Esophagus muscularis mucosa (tissue), 4 donors: ENCODE measurements at regions not wholly inside any gene's neighbourhood (a gene's known extent, or its start where the extent isn't known, plus 50 kb on each side); places are given as distances from the start of the nearest gene placed in this dataset.

Source experiments
- DNase-seq: peaks from one replicate; pipeline ENCODE4 v3.0.0-alpha.2; 2017; ENCODE audit errors: extremely low spot score
- H3K27ac ChIP-seq, 4 donors: fragments of 200-600 bp; sonication (generic); replicated peaks in 1 of 4; 1 replicate in 3 of 4; 2 replicates in 1 of 4; pipeline ENCODE4 v1.5.1; 2016 to 2019; ENCODE audit warnings: mild to moderate bottlenecking in 1 of 4
- H3K27me3 ChIP-seq, 4 donors: fragments of 200-600 bp; sonication (generic); one replicate each; pipeline versions ENCODE4 v1.5.1 to v1.6.0; 2016 to 2019
- H3K36me3 ChIP-seq, 4 donors: fragments of 200-600 bp; sonication (generic); one replicate each; pipeline ENCODE4 v1.5.1; 2016 to 2019
- H3K4me1 ChIP-seq, 4 donors: fragments of 200-600 bp; sonication (generic); one replicate each; pipeline ENCODE4 v1.5.1; 2016 to 2019
- H3K4me3 ChIP-seq, 4 donors: fragments of 200-600 bp; sonication (generic); 1 replicate in 2 of 4; 2 replicates in 2 of 4; pipeline ENCODE4 v1.5.1; 2016 to 2019; ENCODE audit warnings: mild to moderate bottlenecking in 4 of 4, moderate library complexity in 1 of 4
- H3K9me3 ChIP-seq, 4 donors: fragments of 200-600 bp; sonication (generic); 1 replicate in 3 of 4; 2 replicates in 1 of 4; pipeline ENCODE4 v1.5.1; 2016 to 2019
- CTCF ChIP-seq, 3 experiments: fragments of 200-600 bp in 2 of 3; fragments of 450-650 bp in 1 of 3; sonication (generic) in 2 of 3; IDR thresholded peaks; one replicate each; pipeline ENCODE4 v1.5.1; 2017 to 2019; ENCODE audit warnings: antibody characterized with exemption in 3 of 3, mild to moderate bottlenecking in 2 of 3, moderate library complexity in 1 of 3
- EP300 ChIP-seq: sonication (generic); formaldehyde crosslinking; IDR thresholded peaks from one replicate; pipeline ENCODE4 v1.6.1; 2017; ENCODE audit warnings: antibody characterized with exemption
- POLR2A ChIP-seq: fragments of 450-650 bp; IDR thresholded peaks from one replicate; pipeline ENCODE4 v1.6.1; 2017; ENCODE audit warnings: antibody characterized with exemption, moderate library complexity, mild to moderate bottlenecking, low read depth
- POLR2AphosphoS5 ChIP-seq, 2 donors: sonication (generic); formaldehyde crosslinking; IDR thresholded peaks; one replicate each; pipeline ENCODE4 v1.6.1; 2017; ENCODE audit warnings: antibody characterized with exemption in 2 of 2
- WGBS: methylation state at CpG from one replicate; pipeline ENCODE4 v1.1.5; 2018; 5-methylcytosine and 5-hydroxymethylcytosine counted together
- intact Hi-C: fragments of 100-400 bp; cut with DNase I; formaldehyde crosslinking; loops from one replicate; pipeline ENCODE4 v1.15.1; 2023

DNA sequence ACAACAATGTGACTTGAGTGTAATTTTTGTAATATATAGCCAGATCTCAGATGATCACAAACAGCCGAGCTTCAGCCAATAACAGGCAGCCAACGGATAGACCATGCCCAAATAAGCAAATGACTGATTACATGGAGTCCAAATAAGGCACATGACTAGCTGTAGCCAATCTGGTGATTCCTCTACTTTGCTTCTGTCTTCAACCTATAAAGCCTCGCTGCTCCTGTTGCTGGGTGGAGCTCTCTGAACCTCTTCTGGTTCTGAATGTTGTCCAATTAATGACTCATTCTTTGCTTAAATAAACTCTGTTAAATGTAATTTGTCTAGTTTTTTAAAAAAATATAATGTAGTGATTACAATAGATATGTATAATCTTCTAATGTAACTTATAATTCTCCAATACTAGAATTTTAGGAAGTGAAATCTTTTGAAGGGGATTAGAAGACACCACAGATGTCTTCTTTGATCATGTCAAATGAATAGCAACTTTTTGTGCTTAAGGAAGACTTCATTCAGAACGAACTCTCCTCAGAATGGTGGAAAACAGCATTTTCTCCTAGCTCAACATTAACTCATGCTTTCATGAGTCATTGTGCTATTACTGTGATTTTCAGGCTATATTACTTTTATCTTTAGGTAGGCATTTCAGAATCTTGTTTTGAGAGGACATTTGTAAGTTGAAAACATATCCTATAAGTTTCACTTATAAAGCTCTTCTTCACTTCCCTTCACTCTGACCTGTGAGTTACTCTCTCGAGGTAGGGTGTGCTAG is 857.8 kb upstream of the B3GALT2 start:
- no peaks in the 10 kb centered on the region for H3K9me3 ChIP-seq
- TF ChIP-seq CTCF (IDR thresholded peaks at IDR 0.05) (no peak), POLR2AphosphoS5 (IDR thresholded peaks at IDR 0.05) (no peak), EP300 (no peak), POLR2A (no peak)
- H3K4me3 ChIP-seq = no peak overlapping the region
- H3K27ac ChIP-seq = no peak overlapping the region
- WGBS = 69% methylated on average over 5 of the region's 5 CpGs
- intact Hi-C loops = no loop called here
- H3K4me1 ChIP-seq = no peaks in the 10 kb centered on the region
- H3K27me3 ChIP-seq = no peaks in the 10 kb centered on the region
- H3K36me3 ChIP-seq = no peaks in the 10 kb centered on the region
- DNase-seq = no peak

DNA sequence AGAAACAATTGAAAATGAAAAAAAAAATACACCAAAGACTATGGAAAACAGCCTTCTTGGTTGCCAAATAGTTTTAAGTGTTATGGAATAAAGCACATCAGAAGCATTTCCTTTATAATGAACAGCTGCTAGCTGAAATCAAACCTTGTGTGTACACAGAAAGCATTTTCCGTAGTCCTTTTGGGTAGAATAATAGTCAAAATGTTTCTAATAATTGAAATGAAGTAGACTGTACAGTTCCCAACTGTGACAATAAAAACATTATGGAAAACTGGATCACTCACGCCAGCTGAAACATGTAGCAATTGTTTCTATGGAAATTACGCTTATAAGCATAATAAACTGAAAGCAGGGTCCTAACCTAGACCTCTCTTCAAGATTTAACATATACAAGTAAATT is 856.3 kb upstream of the B3GALT2 start:
- Histone ChIP-seq H3K36me3 (no peaks in the 10 kb centered on the region), H3K4me1 (no peaks in the 10 kb centered on the region), H3K9me3 (no peaks in the 10 kb centered on the region), H3K4me3 (no peak overlapping the region), H3K27ac (no peak overlapping the region), H3K27me3 (no peaks in the 10 kb centered on the region)
- DNase-seq = no peak
- intact Hi-C loops = no loop called here
- TF ChIP-seq EP300 (no peak), POLR2AphosphoS5 (IDR thresholded peaks at IDR 0.05) (no peak), POLR2A (no peak), CTCF (IDR thresholded peaks at IDR 0.05) (no peak)
- 70% methylated on average over 3 of the region's 3 CpGs for WGBS

- WGBS = 54% methylated on average over 1 of the region's 1 CpG
- H3K4me3 ChIP-seq = no peak overlapping the region
- no peaks in the 10 kb centered on the region for H3K9me3 ChIP-seq
- TF ChIP-seq POLR2AphosphoS5 (IDR thresholded peaks at IDR 0.05) = no peak
- no peak for TF ChIP-seq CTCF (IDR thresholded peaks at IDR 0.05)
- no peak for TF ChIP-seq POLR2A
- TF ChIP-seq EP300 = no peak
- DNase-seq = no peak
- H3K27ac ChIP-seq = no peak overlapping the region
- no peaks in the 10 kb centered on the region for H3K36me3 ChIP-seq
- H3K4me1 ChIP-seq = no peaks in the 10 kb centered on the region
- H3K27me3 ChIP-seq = no peaks in the 10 kb centered on the region
- intact Hi-C loops = no loop called here
Observed at GRCh38 chr1:194040496-194040895, 854.1 kb upstream of the B3GALT2 start.

GRCh38 chr1:194039578-194039977 is 853.2 kb upstream of the B3GALT2 start:
- no peak for TF ChIP-seq POLR2AphosphoS5 (IDR thresholded peaks at IDR 0.05)
- no peak for TF ChIP-seq CTCF (IDR thresholded peaks at IDR 0.05)
- TF ChIP-seq EP300 = no peak
- TF ChIP-seq POLR2A = no peak
- no peak overlapping the region for H3K27ac ChIP-seq
- no peaks in the 10 kb centered on the region for H3K27me3 ChIP-seq
- H3K9me3 ChIP-seq = no peaks in the 10 kb centered on the region
- no peaks in the 10 kb centered on the region for H3K4me1 ChIP-seq
- WGBS = 77% methylated on average over 1 of the region's 1 CpG
- no peaks in the 10 kb centered on the region for H3K36me3 ChIP-seq
- intact Hi-C loops = no loop called here
- no peak overlapping the region for H3K4me3 ChIP-seq
- no peak for DNase-seq

DNA sequence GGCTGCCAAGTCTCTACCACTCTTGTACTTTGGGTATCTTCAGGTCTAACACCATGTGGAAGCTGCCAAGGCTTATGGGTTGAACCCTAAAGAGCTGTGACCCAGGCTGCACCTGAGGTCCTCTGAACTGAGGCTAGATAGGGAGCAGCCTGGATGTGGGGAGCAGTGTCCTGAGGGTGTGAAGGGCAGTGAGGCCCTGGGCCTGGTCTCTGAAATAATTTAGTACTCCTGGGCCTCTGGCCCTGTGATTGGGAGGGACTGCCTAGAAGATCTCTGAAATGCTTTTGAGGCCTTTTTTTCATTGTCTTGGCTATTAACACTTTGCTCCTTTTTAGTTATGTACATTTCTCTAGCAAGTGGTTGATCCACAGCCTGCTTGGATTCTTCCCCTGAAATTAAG is 847.2 kb upstream of the B3GALT2 start:
- H3K9me3 ChIP-seq = peaks cover 0 to 9% (median 0%) of the 10 kb centered on the region in 4 donors
- H3K4me1 ChIP-seq = no peaks in the 10 kb centered on the region

More for the DNA sequence above, 847.2 kb upstream of the B3GALT2 start:
- Histone ChIP-seq H3K27ac (no peak overlapping the region), H3K4me3 (no peak overlapping the region), H3K36me3 (no peaks in the 10 kb centered on the region), H3K27me3 (no peaks in the 10 kb centered on the region)
- intact Hi-C loops = no loop called here
- TF ChIP-seq CTCF (IDR thresholded peaks at IDR 0.05) (no peak), EP300 (no peak), POLR2AphosphoS5 (IDR thresholded peaks at IDR 0.05) (no peak), POLR2A (no peak)
- no peak for DNase-seq
